DMS153 treated with DMSO at 0.1 percent for 48 hours (cell line): ENCODE measurements at regions not wholly inside any gene's neighbourhood (a gene's known extent, or its start where the extent isn't known, plus 50 kb on each side); places are given as distances from the start of the nearest gene placed in this dataset.

Experiments
- DNase-seq: peaks from one replicate; lab custom pipeline; 2025; ENCODE audit not compliant: unreplicated experiment; lab: John Stamatoyannopoulos, UW

DNA sequence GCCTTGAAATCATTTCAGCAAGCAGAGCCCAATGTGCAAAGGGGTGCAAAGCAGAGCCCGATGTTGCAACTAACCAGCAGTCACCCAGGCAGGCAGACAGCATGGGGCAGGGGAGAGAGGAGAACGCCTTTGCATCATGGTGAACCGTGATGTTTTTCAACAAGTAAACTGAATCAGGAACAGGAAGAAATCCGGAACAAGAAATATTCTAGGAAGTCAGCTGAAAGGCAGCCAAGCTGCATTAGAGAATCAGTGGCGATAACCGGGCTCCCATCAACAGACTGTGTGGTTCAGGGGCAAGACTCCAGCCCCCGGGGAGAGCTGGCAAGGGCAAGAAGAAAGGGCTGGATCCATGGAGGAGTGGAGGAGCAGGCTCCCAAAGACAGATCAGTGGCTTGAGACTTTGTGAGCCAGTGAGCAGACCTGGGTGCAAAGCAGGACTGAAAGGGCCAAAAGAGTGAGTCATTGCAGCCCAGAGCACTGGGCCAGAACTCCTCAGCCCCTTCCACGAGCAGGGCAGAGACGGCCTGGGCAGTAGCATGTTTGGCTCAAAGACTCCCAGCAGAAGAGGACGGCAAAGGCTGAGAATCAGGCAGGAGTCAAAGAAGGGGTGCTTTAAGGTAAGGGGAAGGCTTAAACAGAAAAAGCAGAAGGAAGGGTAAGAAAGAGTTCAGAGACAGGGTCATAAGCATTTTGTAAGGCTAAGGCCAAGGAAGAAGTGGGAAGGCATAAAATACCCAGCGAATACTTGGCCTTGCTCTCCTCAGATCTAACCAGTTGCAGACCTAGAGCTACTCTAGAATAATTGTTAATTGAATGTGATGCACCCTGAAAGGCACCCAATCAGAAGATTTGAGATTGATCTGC is 155.0 kb downstream of the SETD4 start:
- no peak for DNase-seq

DNA sequence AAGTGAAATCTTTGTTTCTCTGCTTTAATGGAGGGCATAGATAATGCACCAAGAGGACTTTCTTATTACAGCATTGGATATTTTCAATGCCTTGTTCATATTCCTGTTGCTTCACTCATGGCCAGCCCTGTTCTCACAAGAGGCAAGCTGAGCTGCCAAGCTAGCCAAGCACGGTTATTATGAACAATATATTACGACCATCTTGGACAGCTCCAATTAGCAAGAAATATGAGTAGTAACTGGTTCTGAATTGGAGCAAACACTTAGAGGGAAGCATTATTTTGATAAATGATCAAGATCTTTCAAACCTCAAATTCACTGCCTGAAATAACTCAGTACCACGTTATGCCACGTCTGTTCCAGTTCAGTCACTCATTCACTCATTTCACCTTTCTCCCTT is 159.8 kb downstream of the SETD4 start:
- no peak for DNase-seq

DNA sequence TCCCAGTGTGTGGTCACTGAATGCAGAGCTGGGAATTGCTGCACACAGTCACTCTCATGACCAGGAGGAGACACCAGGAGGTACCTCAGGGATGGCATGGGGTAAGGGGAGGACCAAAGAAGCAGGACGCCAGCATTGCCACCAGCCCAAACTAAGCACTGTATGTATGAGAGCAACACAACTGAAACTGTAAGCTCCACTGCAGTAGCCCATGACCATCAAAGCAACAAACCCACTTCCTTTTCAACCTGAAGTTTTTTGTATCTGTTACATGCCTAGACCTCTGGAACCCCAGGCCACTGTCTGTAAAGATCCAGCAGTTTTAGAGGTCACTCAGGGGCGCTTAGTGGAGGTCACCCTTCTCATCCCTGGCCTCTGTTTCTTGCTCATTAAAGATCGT is 164.3 kb downstream of the SETD4 start:
- DNase-seq = no peak

DNA sequence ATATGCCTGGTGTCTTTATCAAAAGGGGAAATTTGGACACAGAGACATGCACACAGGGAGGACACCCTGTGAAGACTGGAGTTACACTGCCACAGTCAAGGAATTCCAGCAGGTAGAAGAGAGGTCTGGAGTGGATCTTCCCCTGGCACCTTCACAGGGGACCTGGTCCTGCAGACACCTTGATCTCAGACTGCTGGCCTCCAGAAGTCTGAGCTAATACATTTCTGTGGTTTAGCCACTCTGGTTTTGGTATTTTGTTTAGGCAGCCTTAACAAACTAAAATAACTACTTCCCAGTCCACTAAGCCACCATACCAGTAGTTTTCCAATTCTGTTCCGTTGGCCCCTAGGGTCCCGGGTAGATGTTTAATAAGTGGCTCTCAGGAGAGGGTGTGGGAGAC is 164.7 kb downstream of the SETD4 start:
- no peak for DNase-seq

DNA sequence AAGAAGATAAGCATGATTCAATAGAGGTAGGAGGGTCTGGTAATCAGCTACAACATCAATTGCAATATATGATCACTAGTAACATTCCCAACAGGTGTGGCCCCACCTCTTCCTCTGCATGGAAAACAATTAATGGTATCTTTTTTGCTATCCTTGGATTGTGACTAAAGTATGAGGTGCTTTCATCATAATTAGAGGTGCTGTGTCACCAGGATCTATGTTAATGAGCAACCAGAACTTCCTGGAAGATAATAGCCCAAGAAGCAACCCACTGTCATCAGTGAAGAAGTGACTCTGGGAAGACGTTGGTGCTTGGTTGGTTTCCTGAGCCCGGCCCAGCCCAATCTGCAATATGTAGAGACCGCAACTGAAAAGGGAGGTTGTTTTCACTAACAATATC is 167.2 kb downstream of the SETD4 start:
- no peak for DNase-seq

DNA sequence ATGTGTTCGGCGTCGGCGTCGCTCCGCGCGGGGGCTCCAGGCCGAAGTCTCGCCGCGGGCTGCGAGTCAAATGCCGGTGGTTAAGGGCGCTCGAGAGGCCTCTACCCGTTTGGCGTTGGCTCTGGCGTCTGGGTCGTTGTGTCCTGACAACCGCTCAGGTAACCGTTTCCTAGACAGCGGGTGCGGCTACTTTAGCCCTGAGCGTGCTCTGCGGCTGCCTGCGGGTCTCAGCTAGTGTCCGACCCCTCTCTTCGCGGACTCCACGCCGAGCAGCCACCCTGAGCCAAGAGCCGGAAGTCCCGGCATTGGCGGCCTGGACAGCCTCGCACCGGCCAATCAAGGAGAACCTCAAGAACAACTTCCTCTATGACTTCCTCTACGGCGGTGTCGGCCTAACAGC is 173.4 kb downstream of the SETD4 start:
- DNase-seq = no peak

DNA sequence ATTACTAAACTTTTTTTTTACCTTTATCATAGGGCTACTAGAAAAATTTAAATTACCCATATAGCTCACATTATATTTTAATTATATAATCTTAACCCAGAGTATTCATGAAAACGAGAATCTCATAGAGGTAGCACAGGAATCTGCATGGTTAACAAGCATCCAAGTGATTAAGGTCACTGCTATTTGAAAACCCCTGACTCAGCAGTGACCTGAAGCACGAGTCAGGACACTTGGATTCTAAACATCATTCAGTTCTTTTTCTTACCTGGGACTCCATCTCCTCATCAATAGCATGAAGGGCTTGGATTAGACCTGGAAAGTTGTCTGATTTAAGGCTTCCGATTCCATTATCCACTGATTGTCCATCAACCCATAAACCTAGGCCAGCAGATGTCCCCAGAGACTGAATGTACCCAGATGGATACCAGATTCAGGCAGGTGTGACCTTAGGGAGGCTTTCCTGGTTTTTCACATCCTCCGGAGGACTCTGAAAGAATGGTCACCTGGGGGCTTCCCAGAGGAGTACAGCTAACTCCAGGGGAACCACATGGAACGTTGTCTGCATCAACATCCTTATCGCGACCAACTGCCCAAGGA is 174.3 kb downstream of the SETD4 start:
- DNase-seq = no peak

DNA sequence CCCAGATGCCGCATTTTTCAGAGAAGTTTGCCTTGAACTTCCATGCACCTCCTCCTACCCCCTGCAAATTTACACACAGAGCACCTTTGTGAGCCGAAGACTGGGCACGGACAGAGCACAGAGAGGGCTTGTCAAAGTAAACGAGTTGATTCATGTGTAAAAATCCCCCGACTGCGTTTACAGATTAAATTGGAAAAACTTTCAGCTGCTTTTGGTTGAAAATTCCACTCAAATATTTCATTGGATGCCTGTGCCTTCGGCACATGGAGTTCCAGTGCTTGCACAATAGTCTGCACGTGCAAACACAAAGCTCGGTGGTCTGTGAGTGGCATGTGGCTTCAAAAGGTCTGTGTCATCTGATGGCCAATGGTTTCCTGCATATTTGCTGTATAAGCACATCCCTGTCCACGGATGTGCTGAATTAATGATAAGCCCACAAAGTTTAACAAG is 177.5 kb downstream of the SETD4 start:
- DNase-seq = no peak

DNA sequence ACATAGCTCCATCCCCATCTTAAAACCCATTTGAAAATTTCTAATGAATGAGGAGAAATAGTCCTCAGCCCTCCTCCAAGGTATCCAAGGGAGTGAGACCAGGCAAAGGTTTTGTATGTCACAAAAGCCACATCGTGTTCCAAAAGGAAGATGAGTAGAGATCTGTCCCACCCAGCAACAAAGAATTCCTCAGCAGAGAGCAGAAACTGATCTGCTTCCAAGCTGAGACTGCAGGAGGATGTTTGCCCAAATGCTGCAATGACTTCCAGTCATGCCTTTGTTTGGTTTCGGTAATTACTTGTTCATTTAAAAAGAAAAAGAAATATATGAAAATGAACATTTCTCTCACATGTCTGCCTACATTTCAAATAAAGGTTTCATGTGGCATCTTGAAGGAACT is 186.9 kb downstream of the SETD4 start:
- no peak for DNase-seq

DNA sequence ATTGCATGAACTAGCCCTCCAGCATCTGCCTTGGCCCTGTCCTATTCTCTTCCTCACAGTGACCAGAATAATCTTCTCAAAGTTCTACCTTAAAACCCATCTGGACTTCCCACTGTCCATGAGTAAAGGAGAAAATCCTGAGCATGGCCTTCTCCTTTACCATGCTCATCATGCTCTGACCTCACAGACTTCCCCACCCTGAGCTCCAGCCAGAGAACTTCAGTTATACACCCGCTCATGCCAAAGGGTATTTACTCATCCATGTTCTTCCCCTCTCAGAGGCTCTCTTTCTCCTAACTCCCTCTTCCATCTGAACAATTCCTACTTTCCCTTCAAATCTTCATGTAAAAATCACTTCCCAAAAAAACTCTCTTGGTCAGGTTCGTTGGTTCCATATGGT is 188.4 kb downstream of the SETD4 start:
- no peak for DNase-seq

DNA sequence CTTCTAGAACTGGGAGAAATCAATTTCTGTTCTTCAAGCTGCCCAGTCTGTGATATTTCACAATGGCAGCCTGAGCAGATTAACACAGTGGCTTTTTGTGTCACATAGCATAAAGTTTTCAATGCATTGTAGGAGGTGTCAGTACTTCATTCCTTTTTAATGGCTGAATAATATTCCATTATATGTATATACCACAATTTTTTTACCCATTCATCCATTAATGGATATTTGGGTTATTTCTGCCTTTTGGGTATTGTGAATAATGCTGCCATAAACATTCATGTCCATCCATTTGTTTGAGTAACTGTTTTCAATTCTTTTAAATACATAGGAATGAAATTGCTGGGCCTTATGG is 191.5 kb downstream of the SETD4 start:
- DNase-seq = no peak

DNA sequence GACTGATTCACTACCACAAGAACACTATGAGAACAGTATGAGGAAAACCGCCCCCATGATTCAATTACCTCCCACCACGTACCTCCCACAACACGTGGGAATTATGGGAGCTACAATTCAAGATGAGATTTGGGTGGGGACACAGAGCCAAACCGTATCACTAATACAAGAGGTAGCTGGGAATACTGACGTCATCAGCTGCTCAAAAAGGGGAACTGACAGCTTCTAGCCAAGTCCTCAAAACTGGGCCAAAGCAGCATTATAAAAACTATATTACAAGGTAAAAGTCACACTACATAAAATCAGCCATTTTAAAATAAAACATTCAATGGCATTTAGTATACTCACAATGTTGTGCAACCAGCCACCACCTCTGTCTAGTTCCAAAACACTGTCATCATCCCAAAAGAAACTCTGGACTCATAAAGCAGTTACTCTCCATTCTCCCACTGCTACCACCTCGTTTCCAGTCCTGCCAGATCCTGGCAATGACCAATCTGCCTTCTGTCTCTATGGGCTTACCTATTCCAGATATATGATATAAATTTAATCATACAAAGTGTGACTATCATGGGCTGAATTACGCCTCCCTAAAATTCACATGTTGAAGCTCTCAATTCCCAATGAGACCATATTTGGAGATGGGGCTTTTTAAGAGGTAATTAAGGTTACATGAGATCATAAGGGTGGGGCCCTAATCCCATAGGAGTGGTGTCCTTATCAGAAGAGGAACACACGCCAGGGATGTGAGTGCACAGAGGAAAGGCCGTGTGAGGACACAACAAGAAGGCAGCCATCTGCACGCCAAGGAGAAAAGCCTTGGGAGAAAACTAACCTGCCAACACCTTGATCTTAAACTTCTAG is 192.1 kb downstream of the SETD4 start:
- no peak for DNase-seq

DNA sequence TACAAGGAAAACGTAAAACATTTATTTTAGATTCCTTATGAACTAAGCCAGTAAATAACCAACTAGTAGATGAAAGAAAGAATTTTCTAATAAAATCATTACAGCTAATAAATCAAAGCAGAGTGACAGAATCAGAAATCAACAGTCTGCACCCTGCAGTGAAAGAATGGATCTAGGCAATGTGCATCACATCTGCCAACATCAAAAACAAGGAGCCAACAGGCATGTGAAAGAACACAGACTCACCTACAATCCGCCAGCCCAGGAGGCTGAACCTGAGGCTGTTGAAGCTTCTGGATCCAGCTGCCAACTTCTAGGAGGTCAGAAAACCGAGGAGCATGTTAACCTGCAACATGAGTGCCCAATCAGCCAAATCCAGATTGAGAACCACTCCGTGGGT is 196.3 kb downstream of the SETD4 start:
- no peak for DNase-seq

DNA sequence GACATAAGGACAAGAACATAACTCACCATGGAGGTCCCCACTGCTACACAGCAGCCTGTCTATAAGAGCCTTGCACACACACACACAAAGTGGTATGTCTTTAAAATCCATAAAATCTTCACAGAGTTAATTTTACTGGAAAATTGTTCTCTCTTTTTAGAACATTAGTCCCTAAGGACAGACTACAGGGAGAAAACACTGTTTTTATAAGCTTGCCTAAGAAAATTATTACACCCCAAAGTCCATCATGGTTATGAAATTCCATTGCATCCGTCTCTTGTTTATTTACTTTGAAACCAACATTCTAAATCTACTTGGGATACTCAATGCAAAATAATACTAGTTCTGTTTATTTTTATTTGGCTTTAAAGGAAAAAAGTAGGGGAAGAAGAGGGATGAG is 197.4 kb downstream of the SETD4 start:
- no peak for DNase-seq

DNA sequence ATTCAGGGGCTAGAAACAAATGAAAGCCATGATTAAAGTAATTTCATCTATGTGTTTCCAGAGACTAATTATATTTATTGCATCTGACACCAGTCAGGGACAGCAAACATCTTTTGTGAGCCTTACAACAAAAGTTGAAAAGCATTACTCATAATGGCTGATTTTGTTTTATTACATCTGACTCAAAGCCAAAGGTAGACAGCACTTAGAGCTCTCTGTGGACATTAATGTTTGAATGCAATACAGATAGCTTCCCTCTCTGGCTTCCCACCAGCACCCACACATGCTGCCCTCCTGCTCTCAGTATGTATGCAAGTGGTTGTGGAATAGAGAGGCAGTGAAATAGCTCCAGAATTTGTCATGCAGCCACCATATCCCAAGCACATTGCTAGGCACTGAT is 198.7 kb downstream of the SETD4 start:
- peak; percentile 61 for DNase-seq

DNA sequence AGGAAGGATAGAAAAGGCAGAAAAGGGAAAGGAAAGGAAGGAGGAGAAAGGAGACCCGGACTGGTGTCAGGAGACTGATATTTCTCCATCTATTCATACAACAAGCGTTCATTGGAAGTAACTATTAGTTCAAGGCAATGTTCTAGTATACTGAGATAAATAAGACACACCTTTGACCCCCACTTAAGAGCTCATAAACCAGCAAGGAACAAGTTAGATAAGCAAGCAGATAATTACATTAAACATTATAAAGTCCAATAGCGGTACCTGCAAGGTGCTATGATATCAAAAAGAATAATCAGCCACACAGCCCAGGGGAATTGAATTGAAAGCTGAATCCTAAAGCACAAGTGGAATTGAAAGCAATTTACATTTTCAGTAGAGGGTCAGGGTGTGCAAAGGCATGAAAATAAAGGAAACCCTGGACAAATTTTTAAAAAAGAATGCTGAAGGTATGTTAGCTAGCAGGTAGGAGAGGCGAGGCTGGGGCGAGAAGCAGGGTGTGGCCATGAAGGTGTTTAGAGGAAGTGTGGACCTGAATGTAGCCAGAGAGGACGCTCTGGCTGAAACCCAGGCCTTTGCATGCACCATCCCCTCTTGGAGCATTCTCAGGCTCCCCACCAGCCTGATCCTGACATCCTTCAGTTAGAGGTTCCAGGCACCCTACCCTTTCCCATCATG is 200.0 kb downstream of the SETD4 start:
- DNase-seq = no peak

DNA sequence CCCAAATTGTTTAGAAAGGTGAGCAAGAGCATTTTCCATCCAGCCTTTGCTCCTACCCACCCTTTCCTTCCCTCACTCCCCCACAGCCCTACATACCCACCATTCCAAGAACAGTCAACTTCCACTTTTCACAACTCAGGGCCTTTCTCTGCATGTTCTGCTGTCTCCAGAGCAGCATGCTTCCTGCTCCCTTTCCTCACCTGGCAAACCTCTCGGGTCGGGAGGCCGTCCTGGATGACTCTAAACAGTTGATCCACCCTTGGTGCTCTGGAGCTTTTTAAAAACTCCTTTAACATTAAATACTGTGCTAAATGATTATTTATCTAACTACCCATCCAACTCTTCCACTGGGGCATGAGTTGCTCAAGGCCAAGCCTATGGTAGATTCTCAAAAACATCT is 200.6 kb downstream of the SETD4 start:
- no peak for DNase-seq

DNA sequence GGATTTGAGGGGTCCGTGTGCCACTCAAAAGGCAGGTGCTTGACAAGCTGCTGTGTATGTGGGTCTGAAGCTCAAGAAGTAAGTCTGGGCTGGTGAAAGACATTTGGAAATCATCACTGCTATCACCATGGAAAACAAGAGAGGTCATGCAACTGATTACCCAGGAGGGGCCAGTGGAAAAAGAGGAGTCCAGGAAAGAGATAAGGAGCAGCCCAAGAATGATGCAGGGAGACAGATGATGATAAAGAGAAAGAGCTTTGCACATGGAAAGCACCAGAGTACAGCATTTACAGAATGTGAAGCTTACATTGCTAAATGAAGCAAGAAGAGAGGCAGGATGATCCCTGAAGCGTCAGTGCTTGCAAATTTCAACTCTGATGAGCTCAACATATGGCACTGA is 203.2 kb downstream of the SETD4 start:
- DNase-seq = no peak

DNA sequence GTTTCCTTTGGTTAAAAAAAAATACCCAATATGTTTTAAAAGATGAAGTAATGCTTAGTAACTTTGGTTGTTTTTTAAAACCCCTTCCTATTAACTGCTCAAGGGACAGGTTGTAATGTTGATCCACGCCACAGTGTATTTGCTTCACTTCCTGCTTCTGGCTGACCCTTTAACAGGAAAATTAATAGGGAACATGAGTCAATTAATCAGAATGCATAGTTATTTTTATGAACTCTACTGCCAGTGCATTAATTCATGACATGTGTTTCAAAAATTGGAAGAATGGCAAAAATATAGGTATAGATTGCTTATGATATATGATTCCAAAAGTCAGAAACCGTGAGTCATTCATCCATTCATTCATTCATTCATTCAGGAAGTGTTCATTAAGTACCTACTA is 204.8 kb downstream of the SETD4 start:
- DNase-seq = no peak

DNA sequence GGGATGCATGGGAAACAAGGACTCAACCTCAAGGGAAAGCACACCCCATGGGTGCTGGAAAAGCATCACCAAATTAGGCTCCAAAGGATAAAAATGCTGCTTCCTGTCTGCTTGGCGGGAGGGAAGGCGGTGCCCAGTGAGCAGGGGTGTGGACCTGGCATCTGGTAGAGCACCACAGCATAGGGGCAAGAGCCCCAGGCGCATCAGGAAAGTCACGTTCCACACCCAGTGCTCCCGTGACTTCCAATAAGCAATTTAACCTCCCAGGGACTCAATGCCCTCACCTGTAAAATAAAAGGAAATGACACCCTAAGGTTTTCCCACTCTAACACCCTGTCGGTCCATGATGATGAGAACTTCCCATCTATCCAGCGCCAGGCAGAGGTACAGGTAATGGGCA is 206.0 kb downstream of the SETD4 start:
- no peak for DNase-seq
